B cell (primary cell): ENCODE measurements at regions not wholly inside any gene's neighbourhood (a gene's known extent, or its start where the extent isn't known, plus 50 kb on each side); places are given as distances from the start of the nearest gene placed in this dataset.

Source experiments
- ATAC-seq: fragments of 200-7000 bp; cut with Tn5 transposase; one replicate; pipeline ENCODE4 v1.10.0; 2021; ENCODE audit warnings: low read depth, mild to moderate bottlenecking, moderate number of reproducible peaks, moderate library complexity
- CTCF ChIA-PET: fragments of 350-600 bp; sonication (Branson Sonifier 250); formaldehyde crosslinking; loops from one replicate; lab custom pipeline; 2021; ENCODE audit warnings: antibody characterized with exemption, inconsistent platforms; lab: Charles Lee
- POLR2A ChIA-PET: fragments of 350-600 bp; sonication (Branson Sonifier 250); formaldehyde crosslinking; loops from one replicate; lab custom pipeline; 2021; ENCODE audit warnings: antibody characterized with exemption; lab: Charles Lee
- DNase-seq: peaks from one replicate; pipeline ENCODE4 v3.0.0; 2013
- H2AFZ ChIP-seq: 2 replicates; pipeline ENCODE4 v1.6.1; 2012; ENCODE audit warnings: mild to moderate bottlenecking, low read depth, low read length; ENCODE audit not compliant: insufficient read depth, poor library complexity, severe bottlenecking
- H3K27ac ChIP-seq, 2 donors: 1 replicate in 1 of 2; 2 replicates in 1 of 2; pipeline ENCODE4 v1.5.1; 2012 to 2013; ENCODE audit warnings: low read length in 2 of 2, mild to moderate bottlenecking in 2 of 2, moderate library complexity in 1 of 2
- H3K27me3 ChIP-seq, 4 experiments: fragments of 200-600 bp in 1 of 4; sonication (generic) in 1 of 4; replicated peaks in 1 of 4; 1 replicate in 2 of 4; 2 replicates in 2 of 4; pipeline versions ENCODE4 v1.6.1 to v1.7.0; 2013 to 2016; ENCODE audit warnings: low read length in 3 of 4, mild to moderate bottlenecking in 2 of 4, mixed read lengths in 1 of 4, moderate library complexity in 1 of 4; ENCODE audit not compliant: insufficient read depth in 4 of 4, control insufficient read depth in 3 of 4; ENCODE audit errors: control extremely low read depth in 1 of 4
- H3K36me3 ChIP-seq, 2 experiments: replicated peaks in 1 of 2; 1 replicate in 1 of 2; 2 replicates in 1 of 2; pipeline versions ENCODE4 v1.6.1 to v1.7.1; 2013; ENCODE audit warnings: low read length in 1 of 2; ENCODE audit not compliant: insufficient read depth in 2 of 2, control insufficient read depth in 1 of 2; ENCODE audit errors: control extremely low read depth in 1 of 2, extremely low read depth in 1 of 2
- H3K4me1 ChIP-seq, 2 donors: fragments of 200-600 bp in 1 of 2; sonication (generic) in 1 of 2; 1 replicate in 1 of 2; 2 replicates in 1 of 2; pipeline versions ENCODE4 v1.5.1 to v1.6.1; 2013 to 2017; ENCODE audit warnings: low read length in 2 of 2; ENCODE audit not compliant: control insufficient read depth in 2 of 2, insufficient read depth in 2 of 2
- H3K4me2 ChIP-seq: replicated peaks from 2 replicates; pipeline ENCODE3; 2012; ENCODE audit warnings: mild to moderate bottlenecking, low read depth, low read length; ENCODE audit not compliant: poor library complexity, severe bottlenecking
- H3K4me3 ChIP-seq, 5 experiments: fragments of 200-600 bp in 1 of 5; sonication (generic) in 1 of 5; 1 replicate in 3 of 5; 2 replicates in 2 of 5; pipeline versions ENCODE4 v1.5.1 to v1.7.0; 2011 to 2016; ENCODE audit warnings: low read length in 4 of 5, mild to moderate bottlenecking in 4 of 5, low read depth in 2 of 5, control low read depth in 1 of 5, moderate library complexity in 1 of 5; ENCODE audit not compliant: insufficient read depth in 1 of 5; ENCODE audit errors: control extremely low read depth in 1 of 5, extremely low read depth in 1 of 5
- H3K79me2 ChIP-seq: fragments of 200-600 bp; sonication (generic); one replicate; pipeline ENCODE4 v1.6.0; 2016; ENCODE audit warnings: low read length; ENCODE audit not compliant: control insufficient read depth, insufficient read depth
- H3K9ac ChIP-seq: fragments of 200-600 bp; sonication (generic); 2 replicates; pipeline ENCODE4 v1.6.1; 2017; ENCODE audit warnings: mild to moderate bottlenecking, low read length, moderate library complexity
- H3K9me3 ChIP-seq, 3 donors: one replicate each; pipeline versions ENCODE4 v1.6.1 to v1.7.1; 2013; ENCODE audit warnings: low read length in 2 of 3; ENCODE audit not compliant: control insufficient read depth in 2 of 3, insufficient read depth in 1 of 3; ENCODE audit errors: control extremely low read depth in 1 of 3
- H4K20me1 ChIP-seq: 2 replicates; pipeline ENCODE4 v1.6.0; 2012; ENCODE audit warnings: mild to moderate bottlenecking, low read length; ENCODE audit not compliant: insufficient read depth, control insufficient read depth, poor library complexity, severe bottlenecking
- H3K27ac Mint-ChIP-seq: one replicate; pipeline ENCODE4 v1.8.0; 2021; ENCODE audit warnings: mixed read lengths
- H3K27me3 Mint-ChIP-seq: one replicate; pipeline ENCODE4 v1.8.0; 2021; ENCODE audit warnings: mixed read lengths
- H3K4me1 Mint-ChIP-seq: one replicate; pipeline ENCODE4 v1.8.0; 2021; ENCODE audit warnings: mixed read lengths
- H3K4me3 Mint-ChIP-seq: one replicate; pipeline ENCODE4 v1.8.0; 2021; ENCODE audit warnings: mixed read lengths
- H3K9me3 Mint-ChIP-seq: one replicate; pipeline ENCODE4 v1.8.0; 2022; ENCODE audit warnings: mixed read lengths; ENCODE audit not compliant: insufficient read depth
- EZH2 ChIP-seq: IDR thresholded peaks from 2 replicates; pipeline ENCODE4 v1.6.1; 2012; ENCODE audit warnings: borderline replicate concordance, low read depth, mild to moderate bottlenecking, moderate library complexity, low read length; ENCODE audit not compliant: insufficient read depth, poor library complexity, severe bottlenecking
- WGBS: methylation state at CpG from one replicate; pipeline ENCODE4 v1.1.5; 2013; ENCODE audit warnings: missing lambda C conversion rate; ENCODE audit not compliant: insufficient coverage; 5-methylcytosine and 5-hydroxymethylcytosine counted together
- intact Hi-C: fragments of 100-400 bp; cut with micrococcal nuclease; formaldehyde crosslinking; loops from one replicate; pipeline ENCODE4 v1.10.0; 2022
- TF ChIP-seq, protein P1 (sequence below): fragments of 200-600 bp; IDR thresholded peaks from one replicate; pipeline ENCODE4 v1.8.0; 2022; ENCODE audit warnings: antibody characterized with exemption, mild to moderate bottlenecking

DNA sequence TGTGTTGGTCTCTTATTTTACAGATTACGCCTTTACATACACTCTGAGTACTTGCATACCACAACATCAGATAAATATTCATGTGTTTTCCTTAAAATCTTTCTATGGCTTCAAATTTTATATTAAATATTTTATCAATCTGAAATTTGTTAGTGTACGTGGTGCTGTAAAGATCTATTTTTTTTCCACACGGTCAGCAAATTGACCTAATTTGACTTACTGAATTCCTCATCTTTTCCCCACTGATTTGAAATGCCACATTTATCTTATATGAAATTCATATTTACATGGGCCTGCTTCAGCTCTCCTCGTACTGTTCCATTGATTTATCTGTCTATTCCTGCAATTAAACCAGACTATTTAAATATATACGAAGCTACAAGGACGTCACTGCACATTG is 433.8 kb upstream of the ZNF507 start:
- H3K36me3 ChIP-seq: no peaks in the 10 kb centered on the region
- no peak overlapping the region for H3K27ac ChIP-seq
- no peak overlapping the region for H3K27ac Mint-ChIP-seq

DNA sequence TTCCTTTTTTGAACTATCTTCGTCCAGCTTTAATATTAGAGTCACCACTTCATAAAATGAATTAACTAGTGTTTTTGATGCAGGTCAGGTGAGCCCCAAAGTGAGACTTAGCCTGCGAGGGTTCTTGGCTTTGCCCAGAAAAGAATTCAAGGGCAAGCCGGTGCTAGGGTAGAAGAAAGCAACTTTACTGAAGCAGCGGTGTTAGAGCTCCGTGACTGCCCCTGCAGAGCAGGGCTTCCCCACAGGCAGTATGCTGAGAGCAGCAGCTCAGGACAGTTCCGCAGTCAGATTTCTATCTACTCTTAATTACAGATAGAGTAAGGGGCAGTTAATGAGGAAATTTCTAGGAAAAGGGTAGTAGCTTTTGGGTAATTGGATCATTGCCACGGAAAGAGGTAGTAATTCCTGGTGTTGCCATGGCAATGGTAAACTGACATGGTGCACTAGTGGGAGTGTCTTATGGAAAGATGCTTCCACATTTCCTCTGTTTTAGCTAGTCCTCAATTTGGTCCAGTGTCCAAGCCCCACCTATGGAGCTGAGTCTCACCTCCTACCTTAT is 432.2 kb upstream of the ZNF507 start:
- WGBS: 78% methylated on average over 5 of the region's 7 CpGs
- CTCF ChIA-PET: no interaction called here

More for the DNA sequence above, 433.8 kb upstream of the ZNF507 start:
- CTCF ChIA-PET: no interaction called here
- H2AFZ ChIP-seq: no peak overlapping the region
- Mint-ChIP-seq H3K9me3 (no peaks in the 10 kb centered on the region), H3K27me3 (no peaks in the 10 kb centered on the region), H3K4me1 (no peaks in the 10 kb centered on the region), H3K4me3 (no peak overlapping the region)
- DNase-seq: no peak
- intact Hi-C loops: no loop called here
- H3K9ac ChIP-seq: no peak overlapping the region
- no peaks in the 10 kb centered on the region for H3K4me1 ChIP-seq
- no peaks in the 10 kb centered on the region for H3K79me2 ChIP-seq
- no peak overlapping the region for H3K4me3 ChIP-seq
- TF ChIP-seq, protein P1, sequence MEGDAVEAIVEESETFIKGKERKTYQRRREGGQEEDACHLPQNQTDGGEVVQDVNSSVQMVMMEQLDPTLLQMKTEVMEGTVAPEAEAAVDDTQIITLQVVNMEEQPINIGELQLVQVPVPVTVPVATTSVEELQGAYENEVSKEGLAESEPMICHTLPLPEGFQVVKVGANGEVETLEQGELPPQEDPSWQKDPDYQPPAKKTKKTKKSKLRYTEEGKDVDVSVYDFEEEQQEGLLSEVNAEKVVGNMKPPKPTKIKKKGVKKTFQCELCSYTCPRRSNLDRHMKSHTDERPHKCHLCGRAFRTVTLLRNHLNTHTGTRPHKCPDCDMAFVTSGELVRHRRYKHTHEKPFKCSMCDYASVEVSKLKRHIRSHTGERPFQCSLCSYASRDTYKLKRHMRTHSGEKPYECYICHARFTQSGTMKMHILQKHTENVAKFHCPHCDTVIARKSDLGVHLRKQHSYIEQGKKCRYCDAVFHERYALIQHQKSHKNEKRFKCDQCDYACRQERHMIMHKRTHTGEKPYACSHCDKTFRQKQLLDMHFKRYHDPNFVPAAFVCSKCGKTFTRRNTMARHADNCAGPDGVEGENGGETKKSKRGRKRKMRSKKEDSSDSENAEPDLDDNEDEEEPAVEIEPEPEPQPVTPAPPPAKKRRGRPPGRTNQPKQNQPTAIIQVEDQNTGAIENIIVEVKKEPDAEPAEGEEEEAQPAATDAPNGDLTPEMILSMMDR: no peak
- no peak for TF ChIP-seq EZH2
- H3K9me3 ChIP-seq: peaks cover 0 to 7% (median 0%) of the 10 kb centered on the region in 3 donors
- H3K27me3 ChIP-seq: no peaks in the 10 kb centered on the region
- H3K4me2 ChIP-seq: no peak overlapping the region
- no peaks in the 10 kb centered on the region for H4K20me1 ChIP-seq
- POLR2A ChIA-PET: no interaction called here
- ATAC-seq: no peak
- 96% methylated on average over 2 of the region's 6 CpGs for WGBS

More for the DNA sequence above, 432.2 kb upstream of the ZNF507 start:
- H4K20me1 ChIP-seq: no peaks in the 10 kb centered on the region
- POLR2A ChIA-PET: no interaction called here
- Mint-ChIP-seq H3K27ac (no peak overlapping the region), H3K27me3 (no peaks in the 10 kb centered on the region), H3K9me3 (no peaks in the 10 kb centered on the region), H3K4me1 (no peaks in the 10 kb centered on the region), H3K4me3 (no peak overlapping the region)
- ATAC-seq (no peak), DNase-seq (no peak)
- no peak overlapping the region for H3K27ac ChIP-seq
- H3K27me3 ChIP-seq: no peaks in the 10 kb centered on the region
- peaks cover 0 to 4% (median 0%) of the 10 kb centered on the region in 3 donors for H3K9me3 ChIP-seq
- no peaks in the 10 kb centered on the region for H3K79me2 ChIP-seq
- H3K4me1 ChIP-seq: no peaks in the 10 kb centered on the region
- H3K4me3 ChIP-seq: no peak overlapping the region
- no peaks in the 10 kb centered on the region for H3K36me3 ChIP-seq
- intact Hi-C loops: no loop called here
- TF ChIP-seq, protein P1: no peak
- TF ChIP-seq EZH2: no peak
- no peak overlapping the region for H2AFZ ChIP-seq
- no peak overlapping the region for H3K9ac ChIP-seq
- no peak overlapping the region for H3K4me2 ChIP-seq
